Right cardiac atrium (tissue), 5 donors: ENCODE measurements at regions not wholly inside any gene's neighbourhood (a gene's known extent, or its start where the extent isn't known, plus 50 kb on each side); places are given as distances from the start of the nearest gene placed in this dataset.

Source experiments
- ATAC-seq, 2 donors: fragments of 200-7000 bp; cut with Tn5 transposase; one replicate each; pipeline versions ENCODE4 v1.8.0 to v1.9.1; 2020; ENCODE audit warnings: moderate library complexity in 2 of 2, mild to moderate bottlenecking in 1 of 2
- DNase-seq, 3 donors: peaks; one replicate each; pipeline ENCODE4 v3.0.0-alpha.2; 2020
- H3K27ac ChIP-seq: one replicate; pipeline ENCODE4 v1.5.1; 2013; ENCODE audit warnings: mild to moderate bottlenecking, low read length, control low read depth, moderate library complexity
- H3K27me3 ChIP-seq: one replicate; pipeline ENCODE4 v1.6.1; 2013; ENCODE audit not compliant: control insufficient read depth, insufficient read depth
- H3K4me1 ChIP-seq: one replicate; pipeline ENCODE4 v1.6.1; 2013; ENCODE audit warnings: low read length; ENCODE audit not compliant: control insufficient read depth, insufficient read depth
- H3K4me3 ChIP-seq: one replicate; pipeline ENCODE4 v1.5.1; 2013; ENCODE audit warnings: low read length, control low read depth
- H3K9me3 ChIP-seq: one replicate; pipeline ENCODE4 v1.6.1; 2013; ENCODE audit warnings: low read length; ENCODE audit not compliant: control insufficient read depth
- WGBS: extraction: QIAGEN DNeasy Blood & Tissue Kit; methylation state at CpG from one replicate; pipeline ENCODE4 v1.1.7; 2013; 5-methylcytosine and 5-hydroxymethylcytosine counted together
- intact Hi-C, 4 donors: fragments of 100-400 bp; cut with DNase I; formaldehyde crosslinking; loops; one replicate each; pipeline versions ENCODE4 v1.11.0 to v1.14.0; 2022 to 2023
- donor health status: healthy with polysubstance abuse.
- donor health status: DM: no; HTN: yes; CAD: no.
- donor health status: DM: no; HTN: no; CAD: no.
- donor health status: DM: no; HTN: yes; CAD: no; lungs with severe emphysema.
- donor health status: DM: yes; HTN: yes; CAD: no.

DNA sequence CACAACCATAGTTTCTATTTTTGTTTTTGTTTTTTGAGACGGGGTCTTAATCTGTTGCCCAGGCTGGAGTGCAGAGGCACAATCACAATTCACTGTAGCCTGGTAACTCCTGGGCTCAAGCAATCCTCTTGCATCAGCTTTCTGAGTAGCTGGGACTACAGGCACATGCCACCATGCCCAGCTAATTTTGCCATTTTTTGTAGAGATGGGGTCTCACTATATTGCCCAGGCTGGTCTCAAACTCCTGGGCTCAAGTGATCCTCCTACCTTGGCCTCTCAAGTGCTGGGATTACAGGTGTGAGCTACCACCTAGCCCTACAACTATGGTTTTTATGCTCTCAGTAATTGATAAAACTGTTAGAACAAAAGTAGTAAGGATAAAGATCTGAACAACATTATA, 147.5 kb upstream of the SHB start:
- Histone ChIP-seq H3K4me1 (no peaks in the 10 kb centered on the region), H3K27me3 (no peaks in the 10 kb centered on the region), H3K9me3 (no peaks in the 10 kb centered on the region), H3K27ac (no peak overlapping the region), H3K4me3 (no peak overlapping the region)
- intact Hi-C loops: no loop called here
- DNase-seq (no peak), ATAC-seq (no peak)
- 80% methylated on average over 1 of the region's 1 CpG for WGBS

DNA sequence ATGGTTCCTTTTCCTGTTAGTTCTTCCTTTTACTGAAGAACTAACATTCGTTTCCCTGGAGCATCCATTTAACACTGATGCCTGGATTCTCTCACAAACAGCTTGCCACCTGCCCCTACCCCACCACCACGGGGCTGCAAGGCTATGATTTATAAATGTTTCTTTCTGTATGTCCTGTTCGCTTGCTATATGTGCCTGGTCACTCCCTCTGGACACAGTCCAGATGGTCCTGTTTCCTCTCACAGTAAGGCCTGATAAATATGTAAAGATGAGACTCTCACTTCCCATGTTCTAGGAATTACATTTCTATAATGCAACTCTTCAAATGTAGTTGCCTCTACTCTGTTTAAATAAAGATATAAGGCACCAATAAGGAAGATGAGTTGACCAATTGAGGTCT, 146.4 kb upstream of the SHB start:
- WGBS: 35% methylated on average over 3 of the region's 3 CpGs
- Histone ChIP-seq H3K9me3 (no peaks in the 10 kb centered on the region), H3K4me3 (no peak overlapping the region), H3K27me3 (no peaks in the 10 kb centered on the region), H3K27ac (no peak overlapping the region), H3K4me1 (no peaks in the 10 kb centered on the region)
- intact Hi-C loops: no loop called here
- ATAC-seq: no peak
- DNase-seq: no peak

DNA sequence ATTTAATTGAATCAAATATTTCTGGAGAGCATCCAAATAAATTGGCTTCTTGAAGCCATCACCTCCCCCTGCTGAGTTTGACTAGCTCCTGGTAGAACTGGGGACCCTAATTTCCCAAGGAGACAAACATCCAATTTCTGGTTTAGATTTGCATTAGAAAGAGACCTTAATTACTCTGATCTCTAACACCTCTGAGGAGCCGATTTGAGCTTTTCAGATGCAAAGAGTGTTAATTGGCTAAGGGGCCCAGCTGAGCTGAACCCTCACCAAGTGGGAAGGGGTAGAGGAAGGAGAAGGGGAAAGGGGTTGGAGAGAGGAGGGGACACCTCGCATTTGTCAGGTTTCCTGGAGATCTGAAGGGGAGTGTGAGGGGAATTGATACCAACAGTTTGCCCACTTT, 145.4 kb upstream of the SHB start:
- no peak for ATAC-seq
- H3K4me1 ChIP-seq: no peaks in the 10 kb centered on the region
- H3K4me3 ChIP-seq: no peak overlapping the region
- H3K9me3 ChIP-seq: no peaks in the 10 kb centered on the region
- no peaks in the 10 kb centered on the region for H3K27me3 ChIP-seq
- no peak for DNase-seq
- H3K27ac ChIP-seq: no peak overlapping the region
- intact Hi-C loops: no loop called here
- 46% methylated on average over 2 of the region's 2 CpGs for WGBS

DNA sequence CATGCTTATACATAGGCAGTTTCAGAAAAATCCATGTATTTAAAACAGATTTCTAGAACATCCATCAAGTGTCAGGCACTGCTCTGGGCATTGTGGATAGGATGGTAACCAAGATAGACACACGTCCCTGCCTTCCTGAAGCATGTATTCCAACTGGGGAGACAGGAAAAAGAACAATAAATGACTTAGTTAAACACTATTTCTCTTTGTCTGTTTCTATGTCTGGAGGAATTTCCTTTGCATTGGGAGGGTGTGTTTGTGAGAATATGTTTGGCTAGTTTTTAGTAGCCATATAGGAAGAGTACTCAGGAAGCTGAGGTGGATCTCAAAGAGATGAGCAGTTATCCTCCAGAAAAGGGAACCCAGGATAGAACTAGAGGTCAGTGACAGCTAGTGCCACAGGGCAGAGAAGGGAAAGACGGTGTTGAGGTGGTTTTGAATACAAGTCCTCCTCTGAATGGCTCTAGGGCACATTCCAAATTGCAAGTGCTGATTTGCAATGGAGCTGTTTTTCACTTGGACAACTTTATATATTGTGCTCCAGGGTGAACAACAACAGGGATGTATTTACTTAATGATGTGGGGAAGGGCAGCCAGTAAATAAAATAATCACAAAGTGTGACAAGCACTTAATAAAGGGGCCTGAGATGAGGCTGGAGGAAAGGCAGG, 144.7 kb upstream of the SHB start:
- no peak for ATAC-seq
- DNase-seq: no peak
- 24% methylated on average over 2 of the region's 2 CpGs for WGBS
- no peak overlapping the region for H3K4me3 ChIP-seq
- H3K27ac ChIP-seq: no peak overlapping the region
- H3K4me1 ChIP-seq: no peaks in the 10 kb centered on the region
- intact Hi-C loops: no loop called here
- no peaks in the 10 kb centered on the region for H3K27me3 ChIP-seq
- no peaks in the 10 kb centered on the region for H3K9me3 ChIP-seq

DNA sequence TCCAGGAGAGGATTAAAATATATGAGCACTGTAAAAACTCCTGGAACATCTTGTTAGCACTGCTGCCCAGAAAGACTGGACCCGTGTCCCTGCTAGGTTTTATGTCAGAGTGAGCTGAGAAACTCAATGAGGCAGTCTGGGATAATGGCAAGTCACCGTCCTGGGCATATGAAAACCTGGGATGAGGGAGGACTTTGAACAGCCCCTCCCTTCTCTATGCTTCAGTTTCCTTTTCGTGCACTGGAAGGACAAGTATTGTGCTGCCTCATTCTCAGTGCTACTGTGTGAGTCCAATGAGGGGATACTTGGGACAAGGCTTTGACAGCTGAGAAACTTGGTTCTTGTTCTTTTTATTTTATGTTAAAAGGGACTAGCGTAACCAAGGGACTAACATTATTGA, 143.0 kb upstream of the SHB start:
- no peak for DNase-seq
- no peak for ATAC-seq
- H3K27ac ChIP-seq: no peak overlapping the region
- H3K4me3 ChIP-seq: no peak overlapping the region
- 58% methylated on average over 4 of the region's 4 CpGs for WGBS
- H3K4me1 ChIP-seq: no peaks in the 10 kb centered on the region
- H3K9me3 ChIP-seq: no peaks in the 10 kb centered on the region
- no peaks in the 10 kb centered on the region for H3K27me3 ChIP-seq
- intact Hi-C loops: no loop called here

DNA sequence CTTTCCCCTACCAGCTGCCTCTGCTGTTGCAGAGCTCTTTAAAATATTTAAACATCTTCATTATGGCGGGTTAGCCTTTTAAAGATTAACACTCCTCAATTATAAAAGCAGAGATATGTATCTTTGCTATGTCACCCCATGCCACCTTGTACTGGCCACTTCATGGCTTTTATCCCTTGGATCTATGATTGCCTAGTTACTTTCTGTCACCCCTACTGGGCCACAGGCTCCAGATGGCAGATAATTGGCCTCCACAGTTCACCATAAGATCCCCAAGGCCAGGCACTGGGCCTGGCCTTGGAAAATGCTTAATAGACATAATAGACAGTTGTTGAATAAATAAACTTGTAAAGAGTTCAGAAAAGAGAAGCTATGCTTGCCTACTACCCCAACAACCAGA, 142.0 kb upstream of the SHB start:
- H3K9me3 ChIP-seq: no peaks in the 10 kb centered on the region
- H3K27me3 ChIP-seq: no peaks in the 10 kb centered on the region
- no peak overlapping the region for H3K27ac ChIP-seq
- H3K4me1 ChIP-seq: no peaks in the 10 kb centered on the region
- ATAC-seq: no peak
- no peak overlapping the region for H3K4me3 ChIP-seq
- DNase-seq: no peak
- intact Hi-C loops: no loop called here
- 93% methylated on average over 1 of the region's 1 CpG for WGBS

DNA sequence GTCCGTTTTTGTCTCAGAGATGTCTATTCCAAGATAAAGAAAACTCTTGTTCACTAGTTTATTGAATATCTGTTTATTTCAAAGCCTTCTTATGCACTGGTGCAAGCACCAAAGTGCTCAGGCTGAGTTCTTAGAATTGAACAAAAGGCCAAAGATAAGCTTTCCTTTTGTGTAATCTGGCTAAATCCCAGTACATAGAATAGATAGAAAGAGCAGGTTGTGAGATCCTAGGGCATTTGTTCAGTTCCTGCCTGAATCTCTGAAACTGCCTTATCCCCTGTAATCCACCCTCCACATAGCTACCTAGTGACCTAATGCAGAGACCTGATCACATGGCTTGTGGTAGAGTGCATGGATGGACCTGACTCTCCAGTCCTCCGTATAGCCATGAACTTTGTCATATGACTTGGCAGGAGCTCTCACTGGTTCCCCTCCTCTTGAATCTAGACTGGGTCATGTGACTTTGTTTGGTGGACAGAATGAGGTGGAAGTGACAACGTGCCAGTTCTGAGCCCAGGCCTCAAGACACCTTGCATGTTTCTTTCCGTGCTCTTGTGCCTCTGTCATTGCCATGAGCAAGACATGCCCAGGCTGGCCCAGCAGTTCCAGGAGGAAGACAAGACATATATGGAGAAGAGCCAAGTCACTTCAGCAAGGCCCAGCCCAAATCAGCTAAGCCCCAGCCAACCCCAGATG, 139.3 kb upstream of the SHB start:
- Histone ChIP-seq H3K4me3 (no peak overlapping the region), H3K27ac (no peak overlapping the region), H3K9me3 (no peaks in the 10 kb centered on the region), H3K27me3 (no peaks in the 10 kb centered on the region), H3K4me1 (no peaks in the 10 kb centered on the region)
- intact Hi-C loops: no loop called here
- 82% methylated on average over 4 of the region's 4 CpGs for WGBS
- DNase-seq: no peak
- ATAC-seq: no peak

DNA sequence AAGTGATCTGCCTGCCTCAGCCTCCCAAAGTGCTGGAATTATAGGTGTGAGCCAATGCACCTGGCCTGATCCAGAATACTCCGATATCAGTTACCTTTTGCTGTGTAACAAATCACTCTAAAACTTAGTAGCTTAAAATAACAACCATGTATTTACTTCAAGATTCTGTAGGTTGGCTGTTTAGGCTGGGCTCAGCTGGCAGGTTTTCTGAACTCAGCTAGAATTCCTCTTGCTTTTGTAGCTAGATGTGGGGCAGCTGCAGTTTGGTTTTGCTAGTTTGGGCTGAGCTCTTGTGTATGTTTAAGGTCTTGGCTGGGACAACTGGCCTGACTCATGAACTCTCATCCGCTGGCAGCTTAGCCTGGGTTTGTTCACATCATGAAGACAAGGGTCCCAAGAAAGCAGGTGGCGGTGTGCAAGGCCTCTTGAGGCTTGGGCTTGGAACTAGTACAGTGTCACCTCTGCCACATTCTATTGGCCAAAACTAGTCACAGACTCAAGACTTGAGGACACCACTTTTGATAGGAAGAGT, 138.3 kb upstream of the SHB start:
- intact Hi-C loops: no loop called here
- ATAC-seq: no peak
- no peak overlapping the region for H3K27ac ChIP-seq

DNA sequence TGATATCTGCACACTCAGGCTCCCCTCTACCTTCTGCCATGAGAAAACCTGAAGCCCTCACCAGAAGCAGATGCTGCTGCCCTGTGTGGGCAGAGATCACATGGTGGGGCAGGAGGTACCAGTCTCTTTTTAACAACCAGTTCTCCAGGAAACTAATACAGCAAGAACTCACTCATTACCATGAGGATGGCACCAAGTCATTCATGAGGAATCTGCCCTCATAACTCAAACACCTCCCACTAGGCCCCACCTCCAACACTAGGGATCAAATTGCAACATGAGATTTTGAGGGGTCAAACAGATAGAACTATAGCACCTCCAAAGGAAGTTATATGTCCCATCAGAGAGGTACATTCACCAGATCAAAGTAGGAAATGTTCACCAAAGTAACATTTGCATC, 136.3 kb upstream of the SHB start:
- no peak overlapping the region for H3K27ac ChIP-seq
- intact Hi-C loops: no loop called here
- H3K4me3 ChIP-seq: no peak overlapping the region
- no peak for DNase-seq
- H3K4me1 ChIP-seq: no peaks in the 10 kb centered on the region
- no peaks in the 10 kb centered on the region for H3K9me3 ChIP-seq
- no peaks in the 10 kb centered on the region for H3K27me3 ChIP-seq
- ATAC-seq: no peak

More for the DNA sequence above, 138.3 kb upstream of the SHB start:
- H3K4me1 ChIP-seq: no peaks in the 10 kb centered on the region
- H3K4me3 ChIP-seq: no peak overlapping the region
- no peak for DNase-seq
- H3K27me3 ChIP-seq: no peaks in the 10 kb centered on the region
- no peaks in the 10 kb centered on the region for H3K9me3 ChIP-seq
- 67% methylated on average over 3 of the region's 3 CpGs for WGBS

DNA sequence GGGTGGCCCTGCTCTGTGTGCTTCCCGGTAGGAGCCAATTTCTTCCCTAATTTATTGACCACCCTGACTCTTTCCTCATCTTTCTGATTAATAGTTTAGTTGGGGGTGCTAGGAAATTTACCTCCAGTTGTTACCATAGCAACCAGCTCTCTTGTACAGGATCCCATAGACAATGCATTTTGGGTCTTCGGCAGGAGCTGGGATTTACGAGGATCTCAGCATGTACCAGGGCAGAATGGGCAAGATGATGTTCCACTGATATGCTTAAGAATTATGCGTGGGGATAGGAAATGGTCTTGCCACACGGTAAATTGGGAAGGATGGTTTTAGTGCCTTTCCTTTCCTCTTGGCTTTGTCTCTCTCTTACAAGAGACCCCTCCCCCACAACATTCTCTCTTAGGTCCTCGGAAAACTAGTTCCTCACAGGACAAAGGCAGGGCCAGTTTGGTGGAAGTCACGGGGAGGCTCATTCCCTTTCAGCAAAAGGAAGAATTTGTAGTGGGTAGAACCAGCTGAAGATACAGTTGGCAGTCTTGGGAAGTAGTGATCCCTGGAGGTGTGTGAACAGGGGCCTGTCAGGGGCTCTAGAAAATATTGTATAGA, 133.4 kb upstream of the SHB start:
- no peak overlapping the region for H3K4me3 ChIP-seq
- intact Hi-C loops: no loop called here
- no peaks in the 10 kb centered on the region for H3K9me3 ChIP-seq
- no peaks in the 10 kb centered on the region for H3K4me1 ChIP-seq
- no peak for DNase-seq
- WGBS: 56% methylated on average over 7 of the region's 7 CpGs
- H3K27ac ChIP-seq: no peak overlapping the region
- no peak for ATAC-seq
- H3K27me3 ChIP-seq: no peaks in the 10 kb centered on the region

DNA sequence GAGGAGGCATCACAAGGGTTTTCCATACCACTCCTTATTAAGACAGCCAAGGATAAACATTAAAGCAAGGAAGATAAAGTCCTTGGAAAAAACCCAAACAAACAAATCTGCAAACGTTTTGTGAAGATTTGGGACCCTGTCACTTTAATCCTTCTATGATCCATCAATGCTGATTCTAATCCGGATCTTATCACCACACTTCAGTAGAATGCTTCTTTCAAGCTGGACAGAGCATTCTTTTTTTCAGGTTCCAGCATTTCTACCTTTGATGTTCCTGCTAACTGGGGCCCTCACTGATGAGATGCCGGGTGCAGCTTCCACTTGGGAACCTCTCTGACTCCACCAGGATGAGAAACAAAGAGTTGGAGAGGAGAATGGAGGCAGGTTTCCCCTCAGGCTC, 132.8 kb upstream of the SHB start:
- H3K4me3 ChIP-seq: no peak overlapping the region

More for the DNA sequence above, 132.8 kb upstream of the SHB start:
- no peaks in the 10 kb centered on the region for H3K4me1 ChIP-seq
- ATAC-seq: no peak
- intact Hi-C loops: no loop called here
- no peaks in the 10 kb centered on the region for H3K9me3 ChIP-seq
- DNase-seq: no peak
- H3K27me3 ChIP-seq: no peaks in the 10 kb centered on the region
- WGBS: 43% methylated on average over 3 of the region's 3 CpGs
- no peak overlapping the region for H3K27ac ChIP-seq
